ENCODE measurements at regions not wholly inside any gene's neighbourhood (a gene's known extent, or its start where the extent isn't known, plus 50 kb on each side); places are given as distances from the start of the nearest gene placed in this dataset.

- Mint-ChIP-seq H3K36me3 (ENCODE audit: low read depth) (no peaks in the 10 kb centered on the region), H3K27ac (no peak overlapping the region), H3K9me3 (peaks cover 11% of the 10 kb centered on the region), H3K27me3 (ENCODE audit: low read depth) (peaks cover 19% of the 10 kb centered on the region), H3K4me1 (peaks cover 23% of the 10 kb centered on the region), H3K4me3 (no peak overlapping the region)
- TF ChIP-seq CTCF (IDR thresholded peaks at IDR 0.05; ENCODE audit: unreplicated experiment in 3 of 3): no peak
Observed at GRCh38 chr2:235348329-235348728, 145.5 kb upstream of the AGAP1 start.

GRCh38 chr2:235350234-235350633 is 143.6 kb upstream of the AGAP1 start:
- H3K4me1 Mint-ChIP-seq: peaks cover 23% of the 10 kb centered on the region
- TF ChIP-seq CTCF (IDR thresholded peaks at IDR 0.05; ENCODE audit: unreplicated experiment in 3 of 3): no peak
- no peaks in the 10 kb centered on the region for H3K36me3 Mint-ChIP-seq (ENCODE audit: low read depth)
- no peak overlapping the region for H3K27ac Mint-ChIP-seq
- no peak overlapping the region for H3K4me3 Mint-ChIP-seq
- H3K9me3 Mint-ChIP-seq: peaks cover 11% of the 10 kb centered on the region
- peaks cover 26% of the 10 kb centered on the region for H3K27me3 Mint-ChIP-seq (ENCODE audit: low read depth)

- no peak for TF ChIP-seq CTCF (IDR thresholded peaks at IDR 0.05; ENCODE audit: unreplicated experiment in 3 of 3)
- H3K9me3 Mint-ChIP-seq: peaks cover 5% of the 10 kb centered on the region
- H3K36me3 Mint-ChIP-seq (ENCODE audit: low read depth): no peaks in the 10 kb centered on the region
- no peak overlapping the region for H3K27ac Mint-ChIP-seq
- peaks cover 23% of the 10 kb centered on the region for H3K4me1 Mint-ChIP-seq
- H3K27me3 Mint-ChIP-seq (ENCODE audit: low read depth): peaks cover 32% of the 10 kb centered on the region
- no peak overlapping the region for H3K4me3 Mint-ChIP-seq
Observed at GRCh38 chr2:235352541-235352940, 141.3 kb upstream of the AGAP1 start.

- H3K4me1 Mint-ChIP-seq: no peaks in the 10 kb centered on the region
- H3K4me3 Mint-ChIP-seq: no peak overlapping the region
- no peaks in the 10 kb centered on the region for H3K9me3 Mint-ChIP-seq
- H3K27me3 Mint-ChIP-seq (ENCODE audit: low read depth): peaks cover 43% of the 10 kb centered on the region
- H3K36me3 Mint-ChIP-seq (ENCODE audit: low read depth): no peaks in the 10 kb centered on the region
- no peak for TF ChIP-seq CTCF (IDR thresholded peaks at IDR 0.05; ENCODE audit: unreplicated experiment in 3 of 3)
- no peak overlapping the region for H3K27ac Mint-ChIP-seq
Observed at GRCh38 chr2:235357881-235358280, 136.0 kb upstream of the AGAP1 start.

- Mint-ChIP-seq H3K4me1 (peaks cover 4% of the 10 kb centered on the region), H3K27me3 (ENCODE audit: low read depth) (peaks cover 38% of the 10 kb centered on the region), H3K9me3 (no peaks in the 10 kb centered on the region), H3K27ac (no peak overlapping the region), H3K36me3 (ENCODE audit: low read depth) (no peaks in the 10 kb centered on the region), H3K4me3 (no peak overlapping the region)
- TF ChIP-seq CTCF (IDR thresholded peaks at IDR 0.05; ENCODE audit: unreplicated experiment in 3 of 3): no peak
Observed at GRCh38 chr2:235358981-235359471, 134.8 kb upstream of the AGAP1 start.

GRCh38 chr2:235360446-235360845 is 133.4 kb upstream of the AGAP1 start:
- Mint-ChIP-seq H3K27ac (no peak overlapping the region), H3K4me3 (no peak overlapping the region), H3K36me3 (ENCODE audit: low read depth) (no peaks in the 10 kb centered on the region), H3K4me1 (peaks cover 10% of the 10 kb centered on the region), H3K9me3 (no peaks in the 10 kb centered on the region), H3K27me3 (ENCODE audit: low read depth) (peaks cover 29% of the 10 kb centered on the region)
- TF ChIP-seq CTCF (IDR thresholded peaks at IDR 0.05; ENCODE audit: unreplicated experiment in 3 of 3): no peak

Data from nephron (organoid).